ENCODE measurements at regions not wholly inside any gene's neighbourhood (a gene's known extent, or its start where the extent isn't known, plus 50 kb on each side); places are given as distances from the start of the nearest gene placed in this dataset.

- in situ Hi-C loops (cut with HindIII; ENCODE audit: low pct_unique_long_range_greater_than_20kb, low sequenced_read_pairs) = no loop called here
- no peak for TF ChIP-seq SIN3A (IDR thresholded peaks at IDR 0.05; ENCODE audit: borderline replicate concordance, insufficient read depth, low read depth, low read length)
- no peak for TF ChIP-seq REST (IDR thresholded peaks at IDR 0.05; ENCODE audit: insufficient read depth in 1 of 2, low read depth in 2 of 2, low read length in 1 of 2)
- no peak for TF ChIP-seq CTCF (IDR thresholded peaks at IDR 0.05)
- TF ChIP-seq TCF7L2 (IDR thresholded peaks at IDR 0.05; ENCODE audit: low read depth, low read length) = no peak
- no peak for TF ChIP-seq POLR2AphosphoS5 (IDR thresholded peaks at IDR 0.05; ENCODE audit: low read depth, low read length)
Measured at GRCh38 chr4:144403893-144404292, 242.1 kb upstream of the HHIP start.

GRCh38 chr4:144409525-144409924, 236.4 kb upstream of the HHIP start:
- in situ Hi-C loops (cut with HindIII; ENCODE audit: low pct_unique_long_range_greater_than_20kb, low sequenced_read_pairs) = no loop called here
- ChIA-PET POLR2A (no interaction called here), CTCF (no interaction called here)
- Histone ChIP-seq H3K4me1 (ENCODE audit: control insufficient read depth, insufficient read depth, low read length) (no peaks in the 10 kb centered on the region), H3K36me3 (ENCODE audit: control insufficient read depth, insufficient read depth, low read length) (no peaks in the 10 kb centered on the region), H3K27me3 (ENCODE audit: control insufficient read depth, insufficient read depth, low read length) (no peaks in the 10 kb centered on the region), H3K4me3 (ENCODE audit: low read depth in 2 of 2, low read length in 2 of 2) (no peak overlapping the region), H3K27ac (ENCODE audit: low read length) (no peak overlapping the region), H3K9me3 (ENCODE audit: control insufficient read depth, insufficient read depth, low read depth, low read length) (no peaks in the 10 kb centered on the region)
- ATAC-seq (no peak), DNase-seq (ENCODE audit: low read depth, low spot score) (no peak)
- TF ChIP-seq REST (IDR thresholded peaks at IDR 0.05; ENCODE audit: insufficient read depth in 1 of 2, low read depth in 2 of 2, low read length in 1 of 2) (no peak), POLR2AphosphoS5 (IDR thresholded peaks at IDR 0.05; ENCODE audit: low read depth, low read length) (no peak), TCF7L2 (IDR thresholded peaks at IDR 0.05; ENCODE audit: low read depth, low read length) (no peak), SIN3A (IDR thresholded peaks at IDR 0.05; ENCODE audit: borderline replicate concordance, insufficient read depth, low read depth, low read length) (no peak), CTCF (IDR thresholded peaks at IDR 0.05) (no peak)
- intact Hi-C loops (cut with micrococcal nuclease; ENCODE audit: unreplicated experiment) = no loop called here
- no TSS peak for BruUV-seq (replicated peaks)

More at GRCh38 chr4:144403893-144404292, 242.1 kb upstream of the HHIP start:
- H3K27ac ChIP-seq (ENCODE audit: low read length) = no peak overlapping the region
- CTCF ChIA-PET = no interaction called here
- ATAC-seq (no peak), DNase-seq (ENCODE audit: low read depth, low spot score) (no peak)
- H3K27me3 ChIP-seq (ENCODE audit: control insufficient read depth, insufficient read depth, low read length) = no peaks in the 10 kb centered on the region
- H3K4me1 ChIP-seq (ENCODE audit: control insufficient read depth, insufficient read depth, low read length) = no peaks in the 10 kb centered on the region
- BruUV-seq (replicated peaks) = no TSS peak
- POLR2A ChIA-PET = no interaction called here
- no peaks in the 10 kb centered on the region for H3K36me3 ChIP-seq (ENCODE audit: control insufficient read depth, insufficient read depth, low read length)
- H3K4me3 ChIP-seq (ENCODE audit: low read depth in 2 of 2, low read length in 2 of 2) = no peak overlapping the region
- intact Hi-C loops (cut with micrococcal nuclease; ENCODE audit: unreplicated experiment) = no loop called here
- no peaks in the 10 kb centered on the region for H3K9me3 ChIP-seq (ENCODE audit: control insufficient read depth, insufficient read depth, low read depth, low read length)
